Mesenchymal stem cell (in vitro differentiated cells and primary cell): ENCODE measurements at regions not wholly inside any gene's neighbourhood (a gene's known extent, or its start where the extent isn't known, plus 50 kb on each side); places are given as distances from the start of the nearest gene placed in this dataset.

Experiments
- DNase-seq: peaks from one replicate; pipeline ENCODE4 v3.0.0-alpha.2; 2013
- H2AFZ ChIP-seq: one replicate; pipeline ENCODE4 v1.6.1; 2013; ENCODE audit warnings: low read depth, mild to moderate bottlenecking, control low read depth, inconsistent platforms, low read length, moderate library complexity
- H2AK5ac ChIP-seq: 2 replicates; pipeline ENCODE4 v1.6.1; 2013; ENCODE audit warnings: low read length, moderate library complexity, mild to moderate bottlenecking, inconsistent platforms; ENCODE audit not compliant: severe bottlenecking
- H2BK120ac ChIP-seq: one replicate; pipeline ENCODE4 v1.6.1; 2013; ENCODE audit warnings: low read depth, mild to moderate bottlenecking, inconsistent platforms, low read length, moderate library complexity
- H2BK12ac ChIP-seq, 2 experiments: one replicate each; pipeline ENCODE4 v1.6.1; 2013; ENCODE audit warnings: inconsistent platforms in 2 of 2, low read length in 2 of 2, mild to moderate bottlenecking in 2 of 2, moderate library complexity in 2 of 2, control low read depth in 1 of 2
- H2BK15ac ChIP-seq: one replicate; pipeline ENCODE4 v1.6.1; 2013; ENCODE audit warnings: mild to moderate bottlenecking, low read depth, inconsistent platforms; ENCODE audit not compliant: poor library complexity, severe bottlenecking
- H2BK5ac ChIP-seq: 2 replicates; pipeline ENCODE4 v1.6.1; 2013; ENCODE audit warnings: low read depth, mild to moderate bottlenecking, low read length, control low read depth, inconsistent platforms; ENCODE audit not compliant: poor library complexity, severe bottlenecking
- H3K14ac ChIP-seq, 2 experiments: one replicate each; pipeline ENCODE4 v1.6.1; 2013; ENCODE audit warnings: inconsistent platforms in 2 of 2, low read length in 2 of 2, control low read depth in 1 of 2, mild to moderate bottlenecking in 1 of 2, moderate library complexity in 1 of 2
- H3K18ac ChIP-seq, 2 experiments: one replicate each; pipeline ENCODE4 v1.6.1; 2013; ENCODE audit warnings: inconsistent platforms in 2 of 2, low read length in 2 of 2, control low read depth in 1 of 2, low read depth in 1 of 2, mild to moderate bottlenecking in 1 of 2
- H3K23ac ChIP-seq, 2 experiments: one replicate each; pipeline ENCODE4 v1.6.1; 2013; ENCODE audit warnings: inconsistent platforms in 2 of 2, low read length in 2 of 2, mild to moderate bottlenecking in 2 of 2, moderate library complexity in 2 of 2, control low read depth in 1 of 2
- H3K27ac ChIP-seq: 2 replicates; pipeline ENCODE4 v1.5.1; 2013; ENCODE audit warnings: mild to moderate bottlenecking, moderate library complexity, low read length, control low read depth, inconsistent platforms; ENCODE audit not compliant: poor library complexity, severe bottlenecking
- H3K27me3 ChIP-seq, 2 experiments: 2 replicates each; pipeline versions ENCODE4 v1.6.1 to v1.7.0; 2013; ENCODE audit warnings: low read length in 2 of 2, mild to moderate bottlenecking in 2 of 2, moderate library complexity in 2 of 2, control low read depth in 1 of 2, inconsistent platforms in 1 of 2; ENCODE audit not compliant: control insufficient read depth in 1 of 2, insufficient read depth in 1 of 2
- H3K36me3 ChIP-seq, 2 experiments: 2 replicates each; pipeline versions ENCODE4 v1.6.1 to v1.7.0; 2013; ENCODE audit warnings: low read length in 2 of 2, control low read depth in 1 of 2, inconsistent platforms in 1 of 2, low read depth in 1 of 2, mild to moderate bottlenecking in 1 of 2; ENCODE audit not compliant: insufficient read depth in 2 of 2, control insufficient read depth in 1 of 2
- H3K4ac ChIP-seq, 2 experiments: one replicate each; pipeline ENCODE4 v1.6.1; 2013; ENCODE audit warnings: inconsistent platforms in 2 of 2, low read length in 2 of 2, mild to moderate bottlenecking in 2 of 2, moderate library complexity in 2 of 2, control low read depth in 1 of 2, low read depth in 1 of 2
- H3K4me1 ChIP-seq: 2 replicates; pipeline ENCODE4 v1.6.1; 2013; ENCODE audit warnings: low read depth, low read length, control low read depth; ENCODE audit not compliant: control insufficient read depth, insufficient read depth
- H3K4me2 ChIP-seq: 2 replicates; pipeline ENCODE4 v1.6.1; 2013; ENCODE audit warnings: low read length, mild to moderate bottlenecking, inconsistent platforms; ENCODE audit not compliant: poor library complexity, severe bottlenecking
- H3K4me3 ChIP-seq, 2 experiments: 2 replicates each; pipeline versions ENCODE4 v1.5.1 to v1.7.0; 2013; ENCODE audit warnings: low read length in 2 of 2, mild to moderate bottlenecking in 2 of 2, control low read depth in 1 of 2, low read depth in 1 of 2; ENCODE audit not compliant: insufficient read depth in 1 of 2
- H3K79me1 ChIP-seq: replicated peaks from 2 replicates; pipeline ENCODE4 v1.6.1; 2013; ENCODE audit warnings: mild to moderate bottlenecking, control low read depth, low read length, inconsistent platforms; ENCODE audit not compliant: poor library complexity, severe bottlenecking
- H3K9ac ChIP-seq: 2 replicates; pipeline ENCODE4 v1.7.0; 2013; ENCODE audit warnings: mild to moderate bottlenecking, low read length, moderate library complexity
- H3K9me3 ChIP-seq: 2 replicates; pipeline ENCODE4 v1.7.0; 2013; ENCODE audit warnings: mild to moderate bottlenecking, low read length; ENCODE audit not compliant: control insufficient read depth
- H4K8ac ChIP-seq: one replicate; pipeline ENCODE4 v1.6.1; 2013; ENCODE audit warnings: inconsistent platforms, mild to moderate bottlenecking, low read length, moderate library complexity
- H4K91ac ChIP-seq: one replicate; pipeline ENCODE4 v1.6.1; 2013; ENCODE audit warnings: mild to moderate bottlenecking, low read length, inconsistent platforms
- WGBS: methylation state at CpG from one replicate; pipeline ENCODE4 v1.1.7; 2013; ENCODE audit warnings: mixed read lengths; 5-methylcytosine and 5-hydroxymethylcytosine counted together

DNA sequence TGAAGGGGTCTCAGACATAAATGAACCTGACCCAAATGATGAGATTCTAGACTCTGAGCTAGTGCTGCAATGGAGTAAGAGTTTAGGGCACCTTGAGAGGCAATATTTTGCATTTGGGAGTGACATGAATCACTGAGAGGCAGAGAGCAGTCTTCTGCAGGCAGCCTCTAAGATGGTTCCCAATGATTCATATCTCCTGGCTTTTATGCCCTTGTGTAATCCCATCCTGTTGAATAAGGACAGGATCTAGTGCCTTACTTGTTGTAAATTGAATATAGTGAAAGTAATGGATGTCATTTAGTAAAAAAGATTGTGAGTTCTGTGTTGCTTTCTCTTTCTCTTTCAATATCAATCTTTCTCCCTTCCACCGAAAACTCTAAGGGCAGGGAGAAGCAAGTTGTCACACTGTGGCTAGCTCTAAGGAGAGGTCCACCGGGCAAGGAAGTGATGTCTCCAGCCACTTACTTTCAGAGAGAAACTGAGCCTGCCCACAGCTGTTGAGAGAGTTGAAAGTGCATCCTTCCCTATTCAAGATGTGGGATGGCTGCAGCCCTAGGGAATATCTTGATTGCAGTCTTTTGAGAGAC lies 144.7 kb downstream of the TRIB2 start:
- Histone ChIP-seq H3K9me3 (peaks cover 14% of the 10 kb centered on the region), H3K9ac (peak overlapping the region; percentile 34), H3K79me1 (no peaks in the 10 kb centered on the region), H4K91ac (no peak overlapping the region), H2BK120ac (no peak overlapping the region), H4K8ac (no peak overlapping the region), H2AFZ (no peak overlapping the region), H3K4me3 (peak overlapping the region in 1 of 2 experiments; percentile 36), H3K4me1 (peaks cover 1% of the 10 kb centered on the region), H3K36me3 (no peaks in the 10 kb centered on the region), H2AK5ac (no peak overlapping the region), H3K18ac (peak overlapping the region in 1 of 2 experiments; percentile 80), H2BK12ac (peak overlapping the region; percentile 86 to 87), H3K4me2 (no peak overlapping the region), H3K27ac (no peak overlapping the region), H2BK15ac (no peak overlapping the region), H3K27me3 (no peaks in the 10 kb centered on the region), H3K4ac (peak overlapping the region in 1 of 2 experiments; percentile 41), H2BK5ac (no peak overlapping the region), H3K14ac (no peak overlapping the region), H3K23ac (peak overlapping the region in 1 of 2 experiments; percentile 70)
- WGBS: 100% methylated on average over 2 of the region's 2 CpGs
- DNase-seq: peak; percentile 64

DNA sequence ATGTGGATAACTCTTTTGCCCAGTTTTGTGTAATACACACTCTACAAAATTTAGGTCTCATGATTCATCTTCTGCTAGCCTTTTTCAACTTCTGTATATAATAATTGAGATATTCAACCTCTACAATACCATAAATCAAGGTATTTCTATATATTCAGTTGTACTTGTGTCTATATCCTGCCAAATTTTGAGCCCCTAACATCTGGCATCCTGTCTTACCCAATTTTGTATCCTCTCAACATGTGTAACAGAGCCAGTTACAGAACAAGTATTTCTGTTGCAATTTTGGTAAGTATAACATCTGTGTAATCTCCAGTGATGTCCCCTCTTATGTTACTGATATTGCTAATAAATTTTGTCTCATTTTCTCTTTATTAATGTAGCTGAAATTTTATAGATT lies 145.8 kb downstream of the TRIB2 start:
- Histone ChIP-seq H2AK5ac (no peak overlapping the region), H2BK15ac (no peak overlapping the region), H3K14ac (no peak overlapping the region), H3K18ac (no peak overlapping the region), H3K79me1 (no peaks in the 10 kb centered on the region), H3K36me3 (no peaks in the 10 kb centered on the region), H3K4ac (no peak overlapping the region), H3K27ac (no peak overlapping the region), H3K4me1 (peaks cover 1% of the 10 kb centered on the region), H4K91ac (no peak overlapping the region), H2BK120ac (no peak overlapping the region), H4K8ac (no peak overlapping the region), H3K23ac (no peak overlapping the region), H3K4me3 (no peak overlapping the region), H3K27me3 (no peaks in the 10 kb centered on the region), H3K9me3 (peaks cover 14% of the 10 kb centered on the region), H2BK12ac (no peak overlapping the region), H3K9ac (no peak overlapping the region), H3K4me2 (no peak overlapping the region), H2AFZ (no peak overlapping the region), H2BK5ac (no peak overlapping the region)
- no peak for DNase-seq

DNA sequence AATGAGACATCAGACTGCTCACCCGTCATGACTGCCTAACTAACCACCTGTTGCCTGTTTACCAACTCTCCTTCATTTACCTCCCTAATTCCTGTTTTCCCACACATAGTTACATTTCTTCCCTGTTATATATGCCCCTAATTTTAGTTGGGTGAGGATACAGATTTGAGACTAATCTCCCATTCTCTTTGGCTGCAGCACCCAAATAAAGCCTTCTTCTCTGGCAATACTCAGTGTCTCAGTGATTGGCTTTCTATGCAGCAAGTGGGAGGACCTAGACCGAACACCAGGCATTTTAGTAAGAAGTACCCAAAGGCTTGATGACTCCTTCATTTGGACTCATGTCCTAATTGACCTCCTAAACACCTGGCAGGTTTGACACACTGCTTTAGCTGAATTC lies 147.2 kb downstream of the TRIB2 start:
- no peak overlapping the region for H2BK120ac ChIP-seq
- no peaks in the 10 kb centered on the region for H3K27me3 ChIP-seq
- no peak overlapping the region for H3K27ac ChIP-seq
- no peak overlapping the region for H2BK12ac ChIP-seq
- H3K9ac ChIP-seq: no peak overlapping the region
- H4K91ac ChIP-seq: no peak overlapping the region
- H2AK5ac ChIP-seq: no peak overlapping the region
- no peak overlapping the region for H2AFZ ChIP-seq
- peaks cover 14% of the 10 kb centered on the region for H3K9me3 ChIP-seq
- H3K14ac ChIP-seq: no peak overlapping the region
- DNase-seq: no peak
- H3K4me3 ChIP-seq: no peak overlapping the region
- no peak overlapping the region for H3K18ac ChIP-seq
- no peak overlapping the region for H3K23ac ChIP-seq
- H3K4me1 ChIP-seq: no peaks in the 10 kb centered on the region
- 96% methylated on average over 2 of the region's 2 CpGs for WGBS
- no peak overlapping the region for H2BK15ac ChIP-seq
- no peaks in the 10 kb centered on the region for H3K79me1 ChIP-seq
- no peak overlapping the region for H3K4ac ChIP-seq
- H3K36me3 ChIP-seq: no peaks in the 10 kb centered on the region
- no peak overlapping the region for H2BK5ac ChIP-seq
- H3K4me2 ChIP-seq: no peak overlapping the region
- H4K8ac ChIP-seq: no peak overlapping the region

DNA sequence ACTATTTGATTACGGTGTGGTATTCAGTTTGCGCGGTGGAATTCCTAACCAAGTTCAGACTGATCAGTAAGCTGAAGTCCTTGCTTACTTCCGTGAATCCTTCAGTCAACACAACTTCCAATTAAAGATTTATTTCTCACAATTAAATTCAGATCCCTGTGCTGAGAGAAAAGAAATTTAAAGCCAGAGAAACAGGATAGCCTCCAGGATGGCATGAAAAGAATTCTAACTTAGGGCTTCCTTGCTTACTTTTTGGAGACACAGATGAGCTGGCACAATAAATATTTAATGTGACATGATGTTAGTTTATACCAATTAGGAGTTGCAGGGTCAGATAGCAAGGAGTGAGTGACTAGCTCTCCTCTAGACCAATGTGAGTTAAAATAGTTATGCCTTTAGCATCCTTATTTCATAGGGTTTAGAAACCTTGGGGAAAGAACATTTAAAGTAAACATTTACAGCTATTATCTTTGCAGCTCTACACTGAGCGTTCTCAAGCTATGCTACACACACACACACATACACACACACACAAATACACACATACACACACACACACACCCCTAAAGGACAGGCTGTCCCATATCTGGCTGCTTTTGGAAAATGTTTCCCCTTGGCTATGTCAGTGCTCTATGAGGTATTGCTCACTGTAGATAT lies 151.0 kb downstream of the TRIB2 start:
- Histone ChIP-seq H4K91ac (no peak overlapping the region), H3K4me3 (no peak overlapping the region), H3K4me2 (no peak overlapping the region), H3K9ac (no peak overlapping the region), H3K79me1 (no peaks in the 10 kb centered on the region), H3K27me3 (no peaks in the 10 kb centered on the region), H2BK120ac (no peak overlapping the region), H3K9me3 (peaks cover 8% of the 10 kb centered on the region), H2BK15ac (no peak overlapping the region), H3K18ac (peak overlapping the region in 1 of 2 experiments; percentile 79), H3K27ac (no peak overlapping the region), H3K4me1 (no peaks in the 10 kb centered on the region), H2AFZ (no peak overlapping the region), H3K4ac (peak overlapping the region in 1 of 2 experiments; percentile 29), H4K8ac (no peak overlapping the region), H2BK12ac (peak overlapping the region in 1 of 2 experiments; percentile 89), H3K23ac (no peak overlapping the region), H3K14ac (no peak overlapping the region), H3K36me3 (no peaks in the 10 kb centered on the region), H2BK5ac (no peak overlapping the region), H2AK5ac (no peak overlapping the region)
- 70% methylated on average over 4 of the region's 5 CpGs for WGBS
- DNase-seq: peak; percentile 59
